ENCODE measurements at regions not wholly inside any gene's neighbourhood (a gene's known extent, or its start where the extent isn't known, plus 50 kb on each side); places are given as distances from the start of the nearest gene placed in this dataset.

DNA sequence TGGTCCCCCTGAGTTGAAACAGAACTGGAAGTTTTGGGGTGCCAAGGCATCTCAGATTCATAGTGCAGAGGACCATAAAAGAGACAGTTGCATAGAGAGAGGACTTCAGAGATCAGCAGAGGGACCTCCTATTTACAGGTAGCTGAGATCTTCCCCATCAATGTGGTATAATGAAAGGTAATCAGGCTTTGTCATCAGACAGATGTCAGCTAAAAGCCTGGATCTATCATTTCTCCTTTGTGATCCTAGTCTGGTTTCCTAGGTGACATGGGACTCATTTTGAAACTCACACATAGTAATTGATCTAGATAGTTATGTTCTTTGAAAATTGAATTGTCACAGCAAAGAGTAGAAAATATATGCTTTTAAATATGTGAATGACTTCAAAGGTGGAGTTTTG, 443.5 kb upstream of the MAP2 start:
- no peak overlapping the region for H3K9ac ChIP-seq (ENCODE audit: insufficient read length)
- H3K36me3 ChIP-seq (ENCODE audit: insufficient read depth, low read length) = no peaks in the 10 kb centered on the region
- H3K4me3 ChIP-seq = no peak overlapping the region
- H3K27ac ChIP-seq = no peak overlapping the region
- TF ChIP-seq FOXP2 (optimal IDR thresholded peaks at IDR 0.05; ENCODE audit: control extremely low read depth, extremely low read length, insufficient read depth) = no peak
- no peak for TF ChIP-seq EZH2 (IDR thresholded peaks at IDR 0.05)
- TF ChIP-seq POLR2AphosphoS5 (IDR thresholded peaks at IDR 0.05; ENCODE audit: borderline replicate concordance, low read depth, low read length) = no peak
- H3K9me3 ChIP-seq (ENCODE audit: low read depth, low read length) = no peaks in the 10 kb centered on the region
- no peak for DNase-seq (ENCODE audit: low read depth, low spot score)

DNA sequence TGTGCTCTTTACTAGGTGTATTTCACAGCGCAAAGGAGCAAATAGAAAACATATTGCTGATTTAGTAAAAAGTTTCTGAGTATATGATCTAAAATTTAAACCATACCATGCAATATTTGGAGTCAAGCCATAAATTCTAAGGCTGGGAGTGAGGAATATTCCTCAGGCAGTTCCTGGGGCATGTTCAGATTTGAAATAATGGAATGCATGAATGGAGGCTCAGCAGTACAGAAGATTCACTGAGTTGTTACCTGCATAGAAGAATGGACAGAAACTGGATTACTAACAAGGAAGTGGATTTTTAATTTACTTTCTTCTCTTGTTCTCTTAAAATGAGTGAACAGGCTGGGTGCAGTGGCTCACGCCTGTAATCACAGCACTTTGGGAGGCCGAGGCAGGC, 441.0 kb upstream of the MAP2 start:
- Histone ChIP-seq H3K9me3 (ENCODE audit: low read depth, low read length) (no peaks in the 10 kb centered on the region), H3K4me3 (peak overlapping the region; percentile 32; the same call in 1 of the 2 replicates), H3K27ac (peak overlapping the region; percentile 72), H3K36me3 (ENCODE audit: insufficient read depth, low read length) (no peaks in the 10 kb centered on the region), H3K9ac (ENCODE audit: insufficient read length) (no peak overlapping the region)
- DNase-seq (ENCODE audit: low read depth, low spot score) = no peak
- no peak for TF ChIP-seq FOXP2 (optimal IDR thresholded peaks at IDR 0.05; ENCODE audit: control extremely low read depth, extremely low read length, insufficient read depth)
- TF ChIP-seq POLR2AphosphoS5 (IDR thresholded peaks at IDR 0.05; ENCODE audit: borderline replicate concordance, low read depth, low read length) = no peak
- no peak for TF ChIP-seq EZH2 (IDR thresholded peaks at IDR 0.05)

DNA sequence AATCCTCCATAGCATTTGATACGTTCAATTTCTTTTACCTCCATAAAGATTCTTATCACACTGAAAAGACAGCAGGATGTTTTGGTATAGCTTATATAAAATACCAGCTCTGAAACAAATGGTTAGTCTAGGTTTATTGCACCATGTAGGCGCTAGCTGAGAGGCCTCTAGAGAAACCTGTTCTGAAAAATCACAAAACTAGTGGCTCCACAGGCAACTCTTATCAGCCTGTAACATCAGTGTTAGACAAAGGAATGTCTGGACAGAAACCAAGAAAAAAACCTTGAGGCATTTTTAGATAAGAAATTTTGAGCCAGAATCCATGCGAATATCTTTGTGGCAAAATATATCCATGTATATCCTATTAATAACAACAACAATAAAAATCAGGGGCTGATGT, 440.4 kb upstream of the MAP2 start:
- no peaks in the 10 kb centered on the region for H3K9me3 ChIP-seq (ENCODE audit: low read depth, low read length)
- no peak overlapping the region for H3K4me3 ChIP-seq
- H3K36me3 ChIP-seq (ENCODE audit: insufficient read depth, low read length) = no peaks in the 10 kb centered on the region
- H3K27ac ChIP-seq = peak overlapping the region; percentile 72
- H3K9ac ChIP-seq (ENCODE audit: insufficient read length) = no peak overlapping the region
- no peak for DNase-seq (ENCODE audit: low read depth, low spot score)
- no peak for TF ChIP-seq EZH2 (IDR thresholded peaks at IDR 0.05)
- no peak for TF ChIP-seq FOXP2 (optimal IDR thresholded peaks at IDR 0.05; ENCODE audit: control extremely low read depth, extremely low read length, insufficient read depth)
- TF ChIP-seq POLR2AphosphoS5 (IDR thresholded peaks at IDR 0.05; ENCODE audit: borderline replicate concordance, low read depth, low read length) = no peak

DNA sequence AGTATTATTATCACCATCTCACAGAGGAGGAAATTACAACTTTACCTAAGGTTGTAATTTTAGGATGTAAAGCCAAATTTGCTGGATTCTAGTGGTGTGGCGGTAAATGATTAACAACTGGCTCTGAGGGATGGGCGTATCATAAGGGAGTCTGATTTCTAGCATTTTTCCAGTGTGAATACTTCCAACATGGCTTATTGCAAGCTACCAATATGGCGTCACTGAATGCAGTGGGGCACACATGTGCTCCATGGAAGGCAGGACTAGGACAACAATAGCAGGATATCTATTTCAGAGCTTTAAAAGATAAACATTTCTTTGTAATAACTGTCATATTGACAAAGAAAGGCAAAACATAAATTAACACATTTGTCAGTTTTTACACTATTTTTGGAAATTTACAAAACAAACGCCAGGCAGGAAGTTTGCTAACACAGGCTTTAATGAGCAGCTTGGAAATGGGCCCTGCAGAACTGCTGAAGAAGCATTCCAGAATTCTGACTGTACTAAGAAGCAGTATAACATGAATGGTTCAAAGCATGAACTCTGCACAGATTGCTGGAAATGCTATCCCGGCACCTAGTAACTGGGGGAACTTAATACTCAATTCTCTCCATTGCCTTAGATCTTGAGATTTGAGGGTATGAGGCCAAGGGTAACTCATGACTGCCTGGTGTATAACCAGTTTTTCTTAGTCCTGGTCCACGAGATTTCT, 439.3 kb upstream of the MAP2 start:
- Histone ChIP-seq H3K4me3 (no peak overlapping the region), H3K27ac (peak overlapping the region; percentile 72; the same call in 1 of the 2 replicates), H3K36me3 (ENCODE audit: insufficient read depth, low read length) (no peaks in the 10 kb centered on the region), H3K9ac (ENCODE audit: insufficient read length) (no peak overlapping the region), H3K9me3 (ENCODE audit: low read depth, low read length) (no peaks in the 10 kb centered on the region)
- no peak for TF ChIP-seq EZH2 (IDR thresholded peaks at IDR 0.05)
- no peak for DNase-seq (ENCODE audit: low read depth, low spot score)

DNA sequence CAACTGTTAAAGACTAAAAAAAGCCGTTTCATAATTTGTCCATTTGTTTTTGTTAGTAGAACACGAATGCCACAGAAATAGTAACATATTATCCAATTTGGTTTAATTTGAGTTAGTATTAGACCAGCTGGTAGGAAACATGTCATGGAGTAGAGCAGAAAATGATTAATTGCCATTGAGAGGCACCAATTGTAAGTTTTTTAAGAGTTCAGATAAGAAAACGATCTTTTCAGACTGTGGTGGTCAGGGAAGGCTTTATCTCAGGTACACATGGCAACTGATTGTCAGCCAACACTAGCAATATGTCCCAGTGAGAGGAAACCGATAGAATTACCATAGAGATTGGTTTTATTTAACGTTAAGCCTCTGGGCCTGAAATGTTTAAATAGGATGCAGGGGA, 438.2 kb upstream of the MAP2 start:
- no peak overlapping the region for H3K27ac ChIP-seq

DNA sequence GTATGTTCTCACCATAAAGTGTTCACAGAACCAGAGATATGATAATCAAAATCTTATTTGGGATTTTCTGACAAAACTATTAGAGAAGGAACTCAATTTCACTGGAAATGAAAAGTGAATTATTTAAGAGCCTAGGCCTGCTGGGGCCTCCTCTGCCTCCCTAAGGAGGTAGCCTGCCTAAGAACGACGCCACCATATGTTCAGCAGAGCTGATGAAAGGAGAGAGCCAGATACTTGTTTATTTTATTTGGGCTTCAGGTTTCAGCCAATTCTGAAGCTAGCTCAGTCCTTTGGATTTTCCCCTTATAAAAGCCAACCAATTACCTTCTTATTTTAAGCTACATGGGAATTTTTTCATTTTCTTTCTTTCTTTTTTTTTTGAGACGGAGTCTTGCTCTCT, 433.1 kb upstream of the MAP2 start:
- H3K27ac ChIP-seq = no peak overlapping the region
- H3K9me3 ChIP-seq (ENCODE audit: low read depth, low read length) = no peaks in the 10 kb centered on the region
- H3K9ac ChIP-seq (ENCODE audit: insufficient read length) = no peak overlapping the region
- no peaks in the 10 kb centered on the region for H3K36me3 ChIP-seq (ENCODE audit: insufficient read depth, low read length)
- no peak overlapping the region for H3K4me3 ChIP-seq
- TF ChIP-seq POLR2AphosphoS5 (IDR thresholded peaks at IDR 0.05; ENCODE audit: borderline replicate concordance, low read depth, low read length) = no peak
- no peak for TF ChIP-seq FOXP2 (optimal IDR thresholded peaks at IDR 0.05; ENCODE audit: control extremely low read depth, extremely low read length, insufficient read depth)
- TF ChIP-seq EZH2 (IDR thresholded peaks at IDR 0.05) = no peak
- no peak for DNase-seq (ENCODE audit: low read depth, low spot score)

More for the DNA sequence above, 438.2 kb upstream of the MAP2 start:
- TF ChIP-seq EZH2 (IDR thresholded peaks at IDR 0.05) (no peak), FOXP2 (optimal IDR thresholded peaks at IDR 0.05; ENCODE audit: control extremely low read depth, extremely low read length, insufficient read depth) (no peak), POLR2AphosphoS5 (IDR thresholded peaks at IDR 0.05; ENCODE audit: borderline replicate concordance, low read depth, low read length) (no peak)
- Histone ChIP-seq H3K9me3 (ENCODE audit: low read depth, low read length) (no peaks in the 10 kb centered on the region), H3K36me3 (ENCODE audit: insufficient read depth, low read length) (no peaks in the 10 kb centered on the region), H3K4me3 (no peak overlapping the region), H3K9ac (ENCODE audit: insufficient read length) (no peak overlapping the region)
- DNase-seq (ENCODE audit: low read depth, low spot score) = no peak

DNA sequence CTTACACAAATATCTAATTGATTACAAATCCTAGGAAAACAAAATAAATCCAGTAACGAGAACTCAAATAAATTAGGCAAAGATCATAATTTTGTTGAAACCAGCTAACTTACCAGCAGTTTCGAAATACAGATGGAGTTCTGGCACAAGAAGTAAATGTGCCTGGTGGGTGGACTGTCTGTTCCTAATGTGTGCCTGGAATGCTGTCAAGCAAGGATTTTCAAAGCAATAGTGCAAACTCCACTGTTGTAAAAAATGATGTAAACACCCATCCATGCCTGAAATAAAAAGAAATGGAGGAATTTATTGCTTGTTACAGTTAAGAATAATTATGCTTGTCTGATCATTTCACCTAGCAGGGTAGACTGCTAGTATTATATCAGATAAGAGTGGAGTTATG, 423.9 kb upstream of the MAP2 start:
- no peak overlapping the region for H3K9ac ChIP-seq (ENCODE audit: insufficient read length)
- H3K4me3 ChIP-seq = no peak overlapping the region
- no peak for DNase-seq (ENCODE audit: low read depth, low spot score)
- no peaks in the 10 kb centered on the region for H3K36me3 ChIP-seq (ENCODE audit: insufficient read depth, low read length)
- TF ChIP-seq EZH2 (IDR thresholded peaks at IDR 0.05) = no peak
- no peak for TF ChIP-seq POLR2AphosphoS5 (IDR thresholded peaks at IDR 0.05; ENCODE audit: borderline replicate concordance, low read depth, low read length)
- TF ChIP-seq FOXP2 (optimal IDR thresholded peaks at IDR 0.05; ENCODE audit: control extremely low read depth, extremely low read length, insufficient read depth) = no peak
- H3K27ac ChIP-seq = no peak overlapping the region
- H3K9me3 ChIP-seq (ENCODE audit: low read depth, low read length) = no peaks in the 10 kb centered on the region

DNA sequence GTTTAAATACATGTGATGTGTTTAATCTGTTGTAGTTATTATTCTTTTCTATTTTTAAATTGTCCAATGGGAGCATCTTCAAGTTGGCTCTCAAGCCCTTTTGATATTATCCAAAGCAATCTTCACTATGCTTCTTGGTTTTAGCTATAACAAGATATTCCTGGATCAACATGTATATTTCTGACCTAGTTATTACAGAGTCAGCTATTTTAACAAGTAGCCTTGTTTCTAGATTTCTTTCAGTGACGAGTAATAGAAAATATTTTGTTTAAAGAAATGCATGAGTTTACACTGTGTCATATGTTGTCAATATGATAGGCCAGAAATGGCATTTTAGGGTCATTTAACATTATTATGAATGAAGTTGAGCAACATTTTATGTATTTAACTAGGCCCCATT, 421.8 kb upstream of the MAP2 start:
- Histone ChIP-seq H3K27ac (no peak overlapping the region), H3K4me3 (no peak overlapping the region), H3K9me3 (ENCODE audit: low read depth, low read length) (no peaks in the 10 kb centered on the region), H3K36me3 (ENCODE audit: insufficient read depth, low read length) (no peaks in the 10 kb centered on the region), H3K9ac (ENCODE audit: insufficient read length) (no peak overlapping the region)
- TF ChIP-seq POLR2AphosphoS5 (IDR thresholded peaks at IDR 0.05; ENCODE audit: borderline replicate concordance, low read depth, low read length) (no peak), FOXP2 (optimal IDR thresholded peaks at IDR 0.05; ENCODE audit: control extremely low read depth, extremely low read length, insufficient read depth) (no peak), EZH2 (IDR thresholded peaks at IDR 0.05) (no peak)
- no peak for DNase-seq (ENCODE audit: low read depth, low spot score)

DNA sequence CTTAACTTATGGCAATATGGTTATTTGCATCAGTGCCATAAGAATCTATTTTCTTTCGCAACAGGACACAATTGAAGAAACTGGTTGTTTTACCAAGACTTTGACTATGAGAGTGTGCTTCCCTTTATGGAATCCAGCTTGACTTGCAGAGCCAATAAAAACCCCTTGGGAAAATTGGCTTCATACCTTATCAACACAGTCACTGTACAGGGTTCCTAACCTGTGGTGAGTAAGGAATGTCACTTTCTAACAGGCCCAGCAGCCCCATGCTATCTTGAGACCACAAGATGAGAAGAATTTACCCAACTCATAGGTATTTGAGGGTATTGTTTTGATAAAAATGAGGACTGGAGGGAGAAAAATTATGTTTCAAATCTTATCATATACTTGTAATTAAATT, 418.5 kb upstream of the MAP2 start:
- Histone ChIP-seq H3K27ac (no peak overlapping the region), H3K9ac (ENCODE audit: insufficient read length) (no peak overlapping the region), H3K9me3 (ENCODE audit: low read depth, low read length) (no peaks in the 10 kb centered on the region), H3K4me3 (no peak overlapping the region), H3K36me3 (ENCODE audit: insufficient read depth, low read length) (no peaks in the 10 kb centered on the region)
- TF ChIP-seq FOXP2 (optimal IDR thresholded peaks at IDR 0.05; ENCODE audit: control extremely low read depth, extremely low read length, insufficient read depth) (no peak), EZH2 (IDR thresholded peaks at IDR 0.05) (no peak), POLR2AphosphoS5 (IDR thresholded peaks at IDR 0.05; ENCODE audit: borderline replicate concordance, low read depth, low read length) (no peak)
- no peak for DNase-seq (ENCODE audit: low read depth, low spot score)
